NB4 (cell line): ENCODE measurements at regions not wholly inside any gene's neighbourhood (a gene's known extent, or its start where the extent isn't known, plus 50 kb on each side); places are given as distances from the start of the nearest gene placed in this dataset.

ENCODE experiments used
- CTCF ChIP-seq: IDR thresholded peaks from one replicate; pipeline ENCODE4 v1.5.1; 2012; ENCODE audit warnings: low read depth, low read length
- POLR2A ChIP-seq: IDR thresholded peaks from 2 replicates; pipeline ENCODE4 v1.6.1; 2011; ENCODE audit warnings: mild to moderate bottlenecking; ENCODE audit not compliant: insufficient read length; ENCODE audit errors: extremely low read depth

- no peak for TF ChIP-seq CTCF
- no peak for TF ChIP-seq POLR2A
These were observed 61.8 kb upstream of the PLEKHG4B start for GRCh38 chr5:30131-30530.
